ENCODE measurements at regions not wholly inside any gene's neighbourhood (a gene's known extent, or its start where the extent isn't known, plus 50 kb on each side); places are given as distances from the start of the nearest gene placed in this dataset.

- no peak for DNase-seq (ENCODE audit: low spot score)
- Histone ChIP-seq H3K27ac (ENCODE audit: low read depth in 1 of 2, low read length in 2 of 2) (no peak overlapping the region), H3K4me1 (ENCODE audit: control insufficient read depth in 4 of 4, insufficient read depth in 4 of 4, low read length in 3 of 4) (no peaks in the 10 kb centered on the region), H3K9me3 (ENCODE audit: control insufficient read depth in 4 of 4, low read length in 3 of 4) (no peaks in the 10 kb centered on the region), H3K4me3 (ENCODE audit: low read depth in 1 of 3, low read length in 3 of 3) (no peak overlapping the region), H3K36me3 (ENCODE audit: control insufficient read depth in 4 of 4, insufficient read depth in 3 of 4, low read depth in 1 of 4, low read length in 3 of 4) (no peaks in the 10 kb centered on the region), H3K9ac (ENCODE audit: low read depth in 1 of 2, low read length in 2 of 2) (no peak overlapping the region), H3K27me3 (ENCODE audit: control insufficient read depth in 4 of 4, insufficient read depth in 4 of 4, low read length in 3 of 4) (no peaks in the 10 kb centered on the region)
- 60% methylated on average over 5 of the region's 5 CpGs for WGBS
- TF ChIP-seq HNF4A (conservative IDR thresholded peaks at IDR 0.05) = no peak
- TF ChIP-seq ATF3 (IDR thresholded peaks at IDR 0.05) = no peak
- no peak for TF ChIP-seq TAF1 (conservative IDR thresholded peaks at IDR 0.05)
- TF ChIP-seq FOXA2 (IDR thresholded peaks at IDR 0.05) = no peak
- TF ChIP-seq RAD21 (IDR thresholded peaks at IDR 0.05) = no peak
- TF ChIP-seq RXRA (IDR thresholded peaks at IDR 0.05) = no peak
- TF ChIP-seq GABPA (IDR thresholded peaks at IDR 0.05 in 1 of 2, conservative IDR thresholded peaks at IDR 0.05 in 1 of 2) = no peak
- TF ChIP-seq FOXA1 (IDR thresholded peaks at IDR 0.05) = no peak
- TF ChIP-seq HNF4G (IDR thresholded peaks at IDR 0.05) = no peak
- TF ChIP-seq YY1 (IDR thresholded peaks at IDR 0.05) = no peak
- no peak for TF ChIP-seq MAX (IDR thresholded peaks at IDR 0.05)
- no peak for TF ChIP-seq EGR1 (IDR thresholded peaks at IDR 0.05; ENCODE audit: low read depth in 2 of 2)
Measured at GRCh38 chr5:84729326-84729725, 344.6 kb upstream of the EDIL3 start.

- no peak overlapping the region for H3K4me3 ChIP-seq (ENCODE audit: low read depth in 1 of 3, low read length in 3 of 3)
- DNase-seq (ENCODE audit: low spot score) = no peak
- no peaks in the 10 kb centered on the region for H3K4me1 ChIP-seq (ENCODE audit: control insufficient read depth in 4 of 4, insufficient read depth in 4 of 4, low read length in 3 of 4)
- no peak overlapping the region for H3K9ac ChIP-seq (ENCODE audit: low read depth in 1 of 2, low read length in 2 of 2)
- no peaks in the 10 kb centered on the region for H3K9me3 ChIP-seq (ENCODE audit: control insufficient read depth in 4 of 4, low read length in 3 of 4)
- no peak overlapping the region for H3K27ac ChIP-seq (ENCODE audit: low read depth in 1 of 2, low read length in 2 of 2)
- 82% methylated on average over 2 of the region's 2 CpGs for WGBS
- TF ChIP-seq CTCF (IDR thresholded peaks at IDR 0.05; ENCODE audit: low read depth, low read length, missing input control) = no peak
- TF ChIP-seq ATF3 (IDR thresholded peaks at IDR 0.05) = no peak
- no peak for TF ChIP-seq TAF1 (conservative IDR thresholded peaks at IDR 0.05)
- no peak for TF ChIP-seq RAD21 (IDR thresholded peaks at IDR 0.05)
- TF ChIP-seq REST (IDR thresholded peaks at IDR 0.05) = no peak
- TF ChIP-seq FOXA1 (IDR thresholded peaks at IDR 0.05) = no peak
- no peak for TF ChIP-seq HNF4A (conservative IDR thresholded peaks at IDR 0.05)
- no peak for TF ChIP-seq MAX (IDR thresholded peaks at IDR 0.05)
- no peak for TF ChIP-seq HNF4G (IDR thresholded peaks at IDR 0.05)
- no peak for TF ChIP-seq RXRA (IDR thresholded peaks at IDR 0.05)
- TF ChIP-seq SP1 (IDR thresholded peaks at IDR 0.05) = no peak
- no peak for TF ChIP-seq GABPA (IDR thresholded peaks at IDR 0.05 in 1 of 2, conservative IDR thresholded peaks at IDR 0.05 in 1 of 2)
- no peaks in the 10 kb centered on the region for H3K36me3 ChIP-seq (ENCODE audit: control insufficient read depth in 4 of 4, insufficient read depth in 3 of 4, low read depth in 1 of 4, low read length in 3 of 4)
- no peaks in the 10 kb centered on the region for H3K27me3 ChIP-seq (ENCODE audit: control insufficient read depth in 4 of 4, insufficient read depth in 4 of 4, low read length in 3 of 4)
Measured at GRCh38 chr5:84727708-84728107, 343.0 kb upstream of the EDIL3 start.

Measured in liver (tissue), 8 donors.